GM18511 (cell line): ENCODE measurements at regions not wholly inside any gene's neighbourhood (a gene's known extent, or its start where the extent isn't known, plus 50 kb on each side); places are given as distances from the start of the nearest gene placed in this dataset.

ENCODE experiments used
- ATAC-seq: cut with Tn5 transposase; IDR thresholded peaks from one replicate; pipeline ENCODE4 v1.9.1; 2021; ENCODE audit warnings: mild to moderate bottlenecking, moderate library complexity; ENCODE audit not compliant: unreplicated experiment

GRCh38 chr1:29673669-29674626 lies 437.6 kb downstream of the PTPRU start:
- no peak for ATAC-seq

- ATAC-seq = no peak
Observed at GRCh38 chr1:29673228-29673500, 436.8 kb downstream of the PTPRU start.

GRCh38 chr1:29672416-29673227 lies 436.3 kb downstream of the PTPRU start:
- ATAC-seq = no peak

- no peak for ATAC-seq
Observed at GRCh38 chr1:29671446-29672356, 435.4 kb downstream of the PTPRU start.

GRCh38 chr1:29670752-29671151 lies 434.4 kb downstream of the PTPRU start:
- no peak for ATAC-seq

- no peak for ATAC-seq
Observed at GRCh38 chr1:29669912-29670311, 433.6 kb downstream of the PTPRU start.

GRCh38 chr1:29669158-29669871 lies 433.0 kb downstream of the PTPRU start:
- ATAC-seq = no peak

GRCh38 chr1:29668551-29669157 lies 432.3 kb downstream of the PTPRU start:
- ATAC-seq = no peak

- no peak for ATAC-seq
Observed at GRCh38 chr1:29667951-29668350, 431.6 kb downstream of the PTPRU start.

- no peak for ATAC-seq
Observed at GRCh38 chr1:29664711-29665110, 428.4 kb downstream of the PTPRU start.

- no peak for ATAC-seq
Observed at GRCh38 chr1:29658688-29659087, 422.4 kb downstream of the PTPRU start.

- no peak for ATAC-seq
Observed at GRCh38 chr1:29657816-29658215, 421.5 kb downstream of the PTPRU start.

- no peak for ATAC-seq
Observed at GRCh38 chr1:29655945-29656850, 419.9 kb downstream of the PTPRU start.

- ATAC-seq = no peak
Observed at GRCh38 chr1:29655145-29655544, 418.8 kb downstream of the PTPRU start.

- no peak for ATAC-seq
Observed at GRCh38 chr1:29653886-29654450, 417.6 kb downstream of the PTPRU start.

GRCh38 chr1:29653034-29653810 lies 416.9 kb downstream of the PTPRU start:
- ATAC-seq = no peak

- no peak for ATAC-seq
Observed at GRCh38 chr1:29651684-29652665, 415.7 kb downstream of the PTPRU start.
